ENCODE measurements at regions not wholly inside any gene's neighbourhood (a gene's known extent, or its start where the extent isn't known, plus 50 kb on each side); places are given as distances from the start of the nearest gene placed in this dataset.

DNA sequence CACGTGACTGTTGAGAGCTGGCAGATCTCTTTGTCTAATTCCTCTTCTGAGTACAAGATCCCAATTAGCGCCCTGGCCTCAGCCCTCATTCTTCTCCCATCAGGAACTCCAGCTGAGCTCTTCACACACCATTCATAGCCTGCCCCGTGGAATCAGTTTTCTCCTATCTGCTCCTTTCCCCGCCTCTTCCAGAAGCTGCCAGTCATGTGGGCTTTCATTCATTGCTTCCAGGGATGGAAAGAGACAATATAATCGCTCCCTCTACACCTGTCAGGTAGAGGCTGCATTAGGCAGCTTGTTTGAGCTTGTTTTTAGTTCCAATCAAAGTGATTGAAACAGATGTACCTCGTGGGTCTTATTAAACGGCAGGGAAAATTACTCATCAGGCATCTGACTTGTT lies 515.8 kb downstream of the TYW1 start:
- peaks cover 0 to 8% (median 0%) of the 10 kb centered on the region in 12 donors for H3K4me1 ChIP-seq
- WGBS, 4 donors, result 71 to 77% (median 73%) methylated on average over 7 of the region's 7 CpGs
- H3K27ac ChIP-seq, result peak overlapping the region in 1 of 12 donors; percentile 20
- no peak overlapping the region for H3K4me3 ChIP-seq
- peaks cover 0 to 6% (median 0%) of the 10 kb centered on the region in 12 donors for H3K9me3 ChIP-seq
- intact Hi-C loops (cut with DNase I), result no loop called here
- ATAC-seq (no peak), DNase-seq (no peak)
- TF ChIP-seq POLR2A (IDR thresholded peaks at IDR 0.05), result no peak
- H3K27me3 ChIP-seq, result no peaks in the 10 kb centered on the region
- H3K36me3 ChIP-seq, result no peaks in the 10 kb centered on the region

DNA sequence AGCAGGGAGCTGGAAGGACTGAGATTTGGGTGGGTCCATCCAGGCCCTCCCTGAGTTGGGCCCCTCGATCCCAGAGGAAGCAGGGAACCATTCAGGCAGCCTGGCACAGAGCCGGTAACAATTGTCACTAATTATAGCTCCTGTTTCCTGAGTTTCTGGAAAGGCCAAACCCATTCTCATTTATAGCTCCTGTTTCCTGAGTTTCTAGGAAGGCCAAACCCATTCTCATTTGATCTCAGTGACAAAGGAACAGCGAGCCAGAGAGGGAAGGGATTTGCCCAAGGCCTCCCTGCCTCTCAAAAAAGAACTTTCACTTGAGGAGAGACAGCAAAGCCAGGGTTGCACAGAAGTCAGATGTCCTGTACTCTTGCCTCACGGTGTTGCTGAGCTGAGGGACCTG lies 521.9 kb downstream of the TYW1 start:
- H3K4me3 ChIP-seq, result no peak overlapping the region
- intact Hi-C loops (cut with DNase I), result loop anchor here in 3 of 10 donors (2.0 to 5.0 kb wide), 2 partner anchors 34 to 99 kb away; no protein-coding TSS in a partner anchor
- H3K9me3 ChIP-seq, result peaks cover 0 to 6% (median 0%) of the 10 kb centered on the region in 12 donors
- H3K4me1 ChIP-seq, result peaks cover 0 to 34% (median 17%) of the 10 kb centered on the region in 12 donors
- 0 to 8% (median 3%) methylated on average over 4 of the region's 4 CpGs for WGBS, 4 donors
- TF ChIP-seq, protein P1, sequence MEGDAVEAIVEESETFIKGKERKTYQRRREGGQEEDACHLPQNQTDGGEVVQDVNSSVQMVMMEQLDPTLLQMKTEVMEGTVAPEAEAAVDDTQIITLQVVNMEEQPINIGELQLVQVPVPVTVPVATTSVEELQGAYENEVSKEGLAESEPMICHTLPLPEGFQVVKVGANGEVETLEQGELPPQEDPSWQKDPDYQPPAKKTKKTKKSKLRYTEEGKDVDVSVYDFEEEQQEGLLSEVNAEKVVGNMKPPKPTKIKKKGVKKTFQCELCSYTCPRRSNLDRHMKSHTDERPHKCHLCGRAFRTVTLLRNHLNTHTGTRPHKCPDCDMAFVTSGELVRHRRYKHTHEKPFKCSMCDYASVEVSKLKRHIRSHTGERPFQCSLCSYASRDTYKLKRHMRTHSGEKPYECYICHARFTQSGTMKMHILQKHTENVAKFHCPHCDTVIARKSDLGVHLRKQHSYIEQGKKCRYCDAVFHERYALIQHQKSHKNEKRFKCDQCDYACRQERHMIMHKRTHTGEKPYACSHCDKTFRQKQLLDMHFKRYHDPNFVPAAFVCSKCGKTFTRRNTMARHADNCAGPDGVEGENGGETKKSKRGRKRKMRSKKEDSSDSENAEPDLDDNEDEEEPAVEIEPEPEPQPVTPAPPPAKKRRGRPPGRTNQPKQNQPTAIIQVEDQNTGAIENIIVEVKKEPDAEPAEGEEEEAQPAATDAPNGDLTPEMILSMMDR (IDR thresholded peaks at IDR 0.05), result no peak
- TF ChIP-seq POLR2A (IDR thresholded peaks at IDR 0.05), result no peak
- peak; percentile 63 to 83 (median 72) for DNase-seq
- H3K27me3 ChIP-seq, result no peaks in the 10 kb centered on the region
- peak; percentile 78 to 95 (median 92) for ATAC-seq
- peak overlapping the region in 9 of 12 donors; percentile 6 to 70 (median 46) for H3K27ac ChIP-seq
- H3K36me3 ChIP-seq, result no peaks in the 10 kb centered on the region

DNA sequence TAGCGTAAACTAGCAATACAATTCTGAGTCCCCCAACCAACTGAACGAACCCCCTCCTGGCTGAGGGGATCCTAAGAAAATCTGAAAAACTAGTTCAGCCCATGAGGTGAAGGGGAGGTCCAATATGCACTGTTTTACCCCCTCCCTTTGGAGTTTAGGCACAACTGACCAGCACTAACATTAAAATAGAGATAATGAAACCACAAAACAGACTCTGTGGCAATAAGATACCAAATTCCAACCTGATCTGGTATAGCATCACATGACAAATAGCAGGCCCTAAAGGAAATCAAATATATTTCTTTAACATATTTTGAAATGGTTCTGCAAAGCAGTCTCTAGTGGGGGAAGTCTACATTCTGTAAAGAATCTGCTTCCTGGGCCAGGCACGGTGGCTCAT lies 522.5 kb downstream of the TYW1 start:
- Histone ChIP-seq H3K4me3 (no peak overlapping the region), H3K36me3 (no peaks in the 10 kb centered on the region), H3K27me3 (no peaks in the 10 kb centered on the region), H3K9me3 (peaks cover 0 to 6% (median 0%) of the 10 kb centered on the region in 12 donors), H3K27ac (peak overlapping the region in 7 of 12 donors; percentile 20 to 70 (median 60)), H3K4me1 (peaks cover 0 to 34% (median 17%) of the 10 kb centered on the region in 12 donors)
- intact Hi-C loops (cut with DNase I), result loop anchor here in 3 of 10 donors (2.0 to 5.0 kb wide), 2 partner anchors 34 to 98 kb away; no protein-coding TSS in a partner anchor
- no peak for TF ChIP-seq POLR2A (IDR thresholded peaks at IDR 0.05)
- TF ChIP-seq, protein P1 (IDR thresholded peaks at IDR 0.05), result no peak
- WGBS, 4 donors, result 81 to 90% (median 86%) methylated on average over 3 of the region's 3 CpGs
- ATAC-seq (no peak), DNase-seq (no peak)

DNA sequence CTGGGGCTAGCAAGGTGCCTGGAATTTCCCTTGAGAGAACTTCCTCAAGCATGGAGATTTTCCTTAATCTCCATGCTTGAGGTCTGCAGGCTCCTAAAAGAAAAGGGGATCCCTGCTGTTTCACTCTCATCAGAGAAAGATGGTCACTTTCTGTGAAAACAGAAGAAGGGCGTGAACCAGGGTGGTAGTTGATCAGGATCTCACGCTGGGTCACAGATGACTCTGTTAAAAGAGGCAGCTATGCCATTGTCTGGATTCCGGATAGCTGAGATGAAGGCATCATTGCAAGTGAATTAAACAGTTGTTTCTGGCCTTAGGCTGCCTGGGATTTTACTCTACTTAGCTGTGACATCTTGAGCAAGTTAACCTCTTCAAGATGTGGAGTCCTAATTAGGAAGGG lies 525.9 kb downstream of the TYW1 start:
- H3K36me3 ChIP-seq, result no peaks in the 10 kb centered on the region
- no peaks in the 10 kb centered on the region for H3K9me3 ChIP-seq
- no peak for TF ChIP-seq POLR2A (IDR thresholded peaks at IDR 0.05)
- intact Hi-C loops (cut with DNase I), result no loop called here
- ATAC-seq (no peak), DNase-seq (no peak)
- H3K27ac ChIP-seq, result no peak overlapping the region
- peaks cover 0 to 2% (median 0%) of the 10 kb centered on the region in 9 donors for H3K27me3 ChIP-seq
- H3K4me3 ChIP-seq, result no peak overlapping the region
- H3K4me1 ChIP-seq, result peaks cover 0 to 26% (median 17%) of the 10 kb centered on the region in 12 donors
- WGBS, 4 donors, result 84 to 95% (median 92%) methylated on average over 3 of the region's 3 CpGs

DNA sequence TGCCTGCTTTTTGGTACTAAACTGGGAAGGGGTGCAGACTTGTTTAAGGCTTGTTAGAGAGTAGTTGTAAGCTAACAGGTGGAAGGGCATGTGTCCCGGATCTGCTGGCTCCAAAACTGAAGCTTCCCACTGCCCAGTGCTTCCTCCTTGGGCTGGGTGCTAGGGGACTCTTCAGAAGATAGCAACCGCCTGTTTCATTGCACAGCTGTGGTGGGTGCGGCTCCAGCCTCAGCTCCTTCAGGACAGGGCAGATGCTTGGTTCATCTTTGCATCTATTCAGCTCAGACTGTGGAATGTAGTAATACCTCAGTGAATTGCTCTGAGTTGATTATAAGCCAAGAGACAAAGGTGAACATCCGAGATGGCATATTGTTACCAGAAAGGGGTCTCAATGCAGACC lies 527.1 kb downstream of the TYW1 start:
- TF ChIP-seq, protein P1 (IDR thresholded peaks at IDR 0.05), result no peak
- no peak for TF ChIP-seq POLR2A (IDR thresholded peaks at IDR 0.05)
- no peak for ATAC-seq
- Histone ChIP-seq H3K27ac (no peak overlapping the region), H3K9me3 (no peaks in the 10 kb centered on the region), H3K4me1 (peaks cover 0 to 14% (median 7%) of the 10 kb centered on the region in 12 donors), H3K36me3 (no peaks in the 10 kb centered on the region), H3K4me3 (no peak overlapping the region), H3K27me3 (peaks cover 0 to 4% (median 0%) of the 10 kb centered on the region in 9 donors)
- intact Hi-C loops (cut with DNase I), result no loop called here
- WGBS, 4 donors, result 81 to 89% (median 87%) methylated on average over 4 of the region's 4 CpGs
- no peak for DNase-seq
